ENCODE measurements at regions not wholly inside any gene's neighbourhood (a gene's known extent, or its start where the extent isn't known, plus 50 kb on each side); places are given as distances from the start of the nearest gene placed in this dataset.

DNA sequence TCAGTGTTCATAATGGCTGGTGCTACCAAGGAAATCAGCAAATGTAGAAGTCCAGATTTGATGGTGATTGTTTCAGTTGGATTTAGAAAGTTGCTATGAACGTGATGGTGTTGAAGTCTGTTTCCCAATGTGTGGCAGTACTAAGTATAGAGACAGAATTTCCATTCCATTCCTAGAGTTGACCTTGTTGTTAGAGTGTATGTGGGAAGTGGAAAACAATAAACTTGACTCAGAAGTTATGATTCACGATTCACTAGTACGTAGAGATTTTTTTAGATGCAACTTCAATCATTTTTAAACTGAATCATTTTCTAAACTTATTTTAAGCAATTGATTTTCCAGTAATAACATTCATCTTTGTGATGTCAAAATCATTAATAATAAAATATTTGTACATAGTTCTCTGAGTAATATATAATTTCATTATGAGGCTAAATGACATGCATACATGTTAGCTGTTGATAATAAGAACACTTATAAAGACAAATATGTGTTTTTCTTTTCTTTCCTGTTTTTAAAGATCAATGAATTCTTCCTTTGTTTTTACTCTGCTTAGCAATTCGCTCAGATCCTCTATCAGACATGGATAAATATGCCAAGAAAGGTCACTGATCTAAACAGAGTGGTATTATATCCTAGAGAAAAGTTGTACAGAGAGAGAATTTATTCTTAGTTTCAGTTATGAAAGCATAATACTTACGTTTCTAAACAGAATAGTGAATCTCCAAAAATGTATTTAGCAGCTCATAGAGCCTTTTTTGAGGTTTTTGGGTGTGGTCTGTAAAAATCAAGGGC, 108.8 kb upstream of the GPR149 start:
- DNase-seq = no peak

DNA sequence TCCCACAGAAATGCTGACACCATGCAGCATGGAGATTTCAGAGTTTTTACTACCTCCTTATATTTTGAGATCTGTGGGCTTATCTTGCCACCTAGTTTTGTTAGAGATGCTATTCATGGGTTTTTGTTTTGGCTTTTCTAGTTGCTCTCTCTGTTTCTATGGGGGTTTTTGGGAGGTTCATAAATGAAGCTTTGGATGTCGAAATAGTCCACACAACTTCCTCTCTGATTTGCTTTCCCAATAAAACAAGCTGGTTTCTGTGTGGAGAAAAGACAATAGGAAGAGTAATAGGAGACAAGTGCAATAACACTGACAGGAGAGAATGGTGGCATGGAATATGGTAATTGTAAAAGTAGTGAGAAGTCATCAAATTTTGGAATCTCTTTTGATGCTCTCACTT, 106.8 kb upstream of the GPR149 start:
- DNase-seq = no peak

- DNase-seq = no peak
These were observed 92.1 kb upstream of the GPR149 start for GRCh38 chr3:154522036-154522602.

GRCh38 chr3:154517404-154517803, 87.4 kb upstream of the GPR149 start:
- no peak for DNase-seq

DNA sequence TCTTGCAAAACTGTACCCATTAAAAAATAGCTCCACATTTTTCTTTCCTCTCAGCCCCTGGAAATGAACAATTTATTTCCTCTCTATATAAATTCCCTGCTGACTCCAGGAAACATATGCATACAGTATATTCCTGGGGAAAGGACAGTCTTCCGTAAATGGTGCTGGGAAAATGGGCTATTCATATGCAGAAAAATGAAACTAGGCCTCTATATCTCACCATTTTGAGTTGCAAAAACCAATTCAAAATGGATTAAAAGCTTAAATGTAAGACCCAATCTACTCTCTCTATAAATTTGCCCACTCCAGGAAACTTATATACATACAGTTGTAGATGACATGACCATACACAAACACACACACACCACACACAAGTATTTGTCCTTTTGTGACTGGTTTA, 85.9 kb upstream of the GPR149 start:
- no peak for DNase-seq

DNA sequence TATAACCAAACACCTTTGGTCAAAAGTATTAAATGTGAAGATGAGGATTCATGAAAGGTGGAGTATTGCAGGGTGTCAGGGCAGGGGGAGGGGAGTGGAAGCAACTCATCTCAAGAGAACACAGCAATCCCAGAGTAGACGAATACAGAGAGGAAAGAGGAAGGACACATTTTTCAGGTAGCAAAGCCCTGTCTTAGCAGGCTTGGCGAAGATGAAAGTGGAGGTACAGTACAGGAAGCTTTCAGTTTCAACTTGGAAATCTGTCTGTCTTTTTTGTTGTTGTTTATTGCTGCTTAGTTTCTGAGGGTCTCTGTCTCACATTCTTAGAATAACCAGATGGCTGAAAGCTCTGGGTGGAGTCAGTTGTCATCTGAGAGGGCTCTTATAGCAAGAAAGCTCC, 80.8 kb upstream of the GPR149 start:
- DNase-seq = no peak

DNA sequence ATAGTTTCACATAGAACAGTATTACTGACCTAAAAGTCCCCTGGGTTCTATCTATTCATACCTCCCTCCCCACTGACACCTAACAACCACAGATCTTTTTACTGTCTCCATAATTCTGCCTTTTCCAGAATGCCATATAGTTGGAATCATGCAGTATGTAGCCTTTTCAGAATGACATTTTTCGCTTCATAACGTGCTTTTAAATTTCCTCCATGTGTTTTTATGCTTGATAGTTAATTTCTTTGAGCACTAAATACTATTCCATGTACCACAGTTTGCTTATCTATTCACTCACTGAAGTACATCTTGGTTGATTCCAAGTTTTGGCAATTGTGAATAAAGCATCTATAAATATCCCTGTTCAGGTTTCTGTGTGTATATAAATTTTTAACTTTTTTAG, 77.7 kb upstream of the GPR149 start:
- no peak for DNase-seq

GRCh38 chr3:154496978-154497377, 67.0 kb upstream of the GPR149 start:
- DNase-seq = no peak

GRCh38 chr3:154496540-154496939, 66.5 kb upstream of the GPR149 start:
- DNase-seq = no peak

DNA sequence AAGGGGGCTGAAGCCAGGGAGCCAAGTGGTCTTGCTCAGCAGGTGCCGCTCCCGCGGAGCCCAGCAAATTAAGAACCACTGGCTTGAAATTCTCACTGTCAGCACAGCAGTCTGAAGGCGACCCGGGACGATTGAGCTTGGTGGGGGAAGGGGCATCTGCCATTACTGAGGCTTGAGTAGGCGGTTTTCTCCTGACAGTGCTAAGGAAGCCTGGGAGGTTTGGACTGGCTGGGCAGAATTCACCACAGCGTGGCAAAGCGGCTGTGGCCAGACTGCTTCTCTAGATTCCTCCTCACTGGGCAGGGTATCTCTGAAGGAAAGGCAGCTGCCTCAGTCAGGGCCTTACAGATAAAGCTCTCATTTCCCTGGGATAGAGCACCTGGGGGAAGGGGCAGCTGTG, 57.0 kb upstream of the GPR149 start:
- DNase-seq = no peak

DNA sequence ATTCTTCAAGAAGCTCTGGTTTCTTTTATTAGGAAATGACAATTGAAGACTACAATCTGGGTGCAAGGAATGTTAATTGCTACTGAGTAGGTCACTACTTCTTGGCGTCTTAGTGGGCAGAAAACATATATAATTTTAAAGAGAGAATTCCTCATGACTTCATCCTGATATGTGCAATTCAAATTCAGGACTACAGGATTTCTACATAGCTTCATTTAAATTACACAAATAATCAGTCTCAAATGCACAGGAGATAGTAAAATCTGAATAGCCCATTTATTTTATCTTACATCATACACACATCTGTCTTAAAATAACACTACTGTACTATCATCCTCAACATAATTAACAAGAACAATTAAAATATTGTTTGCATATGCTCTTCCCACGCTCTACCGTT, 52.5 kb upstream of the GPR149 start:
- no peak for DNase-seq

- no peak for DNase-seq
These were observed 50.0 kb upstream of the GPR149 start for GRCh38 chr3:154480033-154480432.
